ENCODE measurements at regions not wholly inside any gene's neighbourhood (a gene's known extent, or its start where the extent isn't known, plus 50 kb on each side); places are given as distances from the start of the nearest gene placed in this dataset.

GRCh38 chr14:53472306-53472705 is 319.2 kb upstream of the DDHD1 start:
- Histone ChIP-seq H3K4me1 (replicated peaks in 1 of 2; ENCODE audit: control insufficient read depth in 2 of 2, insufficient read depth in 2 of 2, low read length in 2 of 2) (no peaks in the 10 kb centered on the region), H3K9ac (ENCODE audit: insufficient read depth in 1 of 2, low read depth in 2 of 2, low read length in 2 of 2) (no peak overlapping the region), H3K27me3 (ENCODE audit: control insufficient read depth in 2 of 2, insufficient read depth in 2 of 2, low read length in 2 of 2) (no peaks in the 10 kb centered on the region), H3K36me3 (ENCODE audit: control insufficient read depth, insufficient read depth, low read length) (no peaks in the 10 kb centered on the region), H3K79me2 (ENCODE audit: control insufficient read depth, insufficient read depth, low read length) (no peaks in the 10 kb centered on the region), H3K4me2 (ENCODE audit: insufficient read depth, low read length) (no peak overlapping the region), H4K20me1 (replicated peaks; ENCODE audit: control insufficient read depth, insufficient read depth, low read length) (no peaks in the 10 kb centered on the region), H3K27ac (ENCODE audit: extremely low read depth, low read depth, low read length) (no peak overlapping the region), H3K9me1 (ENCODE audit: control insufficient read depth, insufficient read depth, low read length) (no peaks in the 10 kb centered on the region), H2AFZ (ENCODE audit: low read depth, low read length) (no peak overlapping the region), H3K4me3 (no peak overlapping the region), H3K9me3 (replicated peaks; ENCODE audit: control insufficient read depth, insufficient read depth, low read depth, low read length) (no peaks in the 10 kb centered on the region)
- no TSS peak for BruUV-seq (replicated peaks)
- no peak for FAIRE-seq
- in situ Hi-C loops (cut with MboI), result no loop called here
- ATAC-seq, result no peak
- DNase-seq (ENCODE audit: extremely low read depth in 1 of 4, low spot score in 3 of 4), result no peak
- ChIA-PET POLR2A (no interaction called here), CTCF (ENCODE audit: low intra/inter-chr PET ratio) (no interaction called here)
- intact Hi-C loops (cut with micrococcal nuclease), result no loop called here
- TF ChIP-seq ZNF717 (CRISPR knock-in tag; IDR thresholded peaks at IDR 0.05) (no peak), SRSF1 (IDR thresholded peaks at IDR 0.05; ENCODE audit: low read depth, low read length) (no peak), HOMEZ (CRISPR knock-in tag; IDR thresholded peaks at IDR 0.05) (no peak), TFE3 (CRISPR knock-in tag; IDR thresholded peaks at IDR 0.05) (no peak), NFE2L1 (tag; IDR thresholded peaks at IDR 0.05; ENCODE audit: borderline replicate concordance, low read depth) (no peak), RBM39 (optimal IDR thresholded peaks at IDR 0.05; ENCODE audit: low read depth, low read length) (no peak), MYBL2 (IDR thresholded peaks at IDR 0.05; ENCODE audit: low read depth) (no peak), MYBL2 (CRISPR knock-in tag; IDR thresholded peaks at IDR 0.05; ENCODE audit: borderline replicate concordance) (no peak), NR2C2 (CRISPR knock-in tag; IDR thresholded peaks at IDR 0.05) (no peak), NR2C2 (tag; IDR thresholded peaks at IDR 0.05) (no peak), DACH1 (IDR thresholded peaks at IDR 0.05; ENCODE audit: partially characterized antibody) (no peak), HMG20A (CRISPR knock-in tag; conservative IDR thresholded peaks at IDR 0.05) (no peak), ZNF583 (CRISPR knock-in tag; IDR thresholded peaks at IDR 0.05) (no peak), MTA2 (IDR thresholded peaks at IDR 0.05; ENCODE audit: low read depth) (no peak), NBN (IDR thresholded peaks at IDR 0.05; ENCODE audit: low read depth) (no peak), BMI1 (IDR thresholded peaks at IDR 0.05; ENCODE audit: low read length) (no peak), POLR3G (IDR thresholded peaks at IDR 0.05; ENCODE audit: extremely low read depth, insufficient read length, insufficient replicate concordance) (no peak), ZFPM2 (CRISPR knock-in tag; IDR thresholded peaks at IDR 0.05) (no peak), ZNF232 (CRISPR knock-in tag; IDR thresholded peaks at IDR 0.05) (no peak), CEBPZ (IDR thresholded peaks at IDR 0.05; ENCODE audit: borderline replicate concordance, low read depth, low read length) (no peak)
